ENCODE measurements at regions not wholly inside any gene's neighbourhood (a gene's known extent, or its start where the extent isn't known, plus 50 kb on each side); places are given as distances from the start of the nearest gene placed in this dataset.

- no peak for TF ChIP-seq CTCF (IDR thresholded peaks at IDR 0.05)
- TF ChIP-seq EZH2 (IDR thresholded peaks at IDR 0.05; ENCODE audit: borderline replicate concordance, insufficient read depth, low read depth, low read length, poor library complexity, severe bottlenecking) = no peak
Measured at GRCh38 chr12:84085046-84085445, 827.6 kb downstream of the SLC6A15 start.

Data from B cell (primary cell).